ENCODE measurements at regions not wholly inside any gene's neighbourhood (a gene's known extent, or its start where the extent isn't known, plus 50 kb on each side); places are given as distances from the start of the nearest gene placed in this dataset.

DNA sequence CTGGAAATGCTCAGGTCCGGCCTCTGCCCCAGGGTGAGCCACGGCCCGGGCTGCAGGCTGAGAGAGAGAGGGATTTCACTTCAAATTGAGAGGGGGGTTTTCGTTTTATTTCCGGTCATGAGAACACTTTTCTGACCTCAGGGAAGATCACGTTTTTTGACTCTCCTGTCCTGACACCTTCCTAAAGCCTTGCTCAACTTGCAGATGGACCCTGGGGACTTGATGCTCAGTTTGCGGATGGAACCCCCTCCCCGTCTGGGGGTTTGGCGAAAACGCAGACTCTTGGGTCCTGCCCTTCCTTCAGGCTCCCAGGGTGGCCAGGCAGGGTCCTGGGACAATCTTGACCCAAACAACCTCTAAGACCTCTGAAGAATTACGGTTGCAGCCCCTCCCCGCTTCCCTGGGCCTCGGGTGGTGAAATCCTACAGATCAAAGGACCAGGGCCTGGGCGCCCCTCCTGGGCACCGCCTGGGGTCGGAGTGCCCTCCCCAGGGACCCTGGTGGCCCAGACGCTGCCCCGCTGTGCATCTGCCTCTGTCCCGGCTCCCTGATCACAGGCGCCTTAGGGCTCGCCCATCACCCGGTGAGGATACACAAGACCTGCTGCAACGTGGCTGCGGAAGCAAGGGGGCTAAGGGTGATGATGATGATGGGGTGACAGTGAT is 148.2 kb downstream of the ERMARD start:
- no peaks in the 10 kb centered on the region for H3K9me3 ChIP-seq (ENCODE audit: control insufficient read depth, low read length)
- intact Hi-C loops (cut with DNase I), result no loop called here
- no peak for DNase-seq
- 52% methylated on average over 24 of the region's 24 CpGs for WGBS
- no peaks in the 10 kb centered on the region for H3K4me1 ChIP-seq (ENCODE audit: control insufficient read depth, insufficient read depth, low read length)
- H3K4me3 ChIP-seq (ENCODE audit: low read length), result no peak overlapping the region
- ATAC-seq, result peak; percentile 6 to 35
- no peaks in the 10 kb centered on the region for H3K27me3 ChIP-seq (ENCODE audit: control insufficient read depth, insufficient read depth)
- H3K27ac ChIP-seq (ENCODE audit: low read length), result no peak overlapping the region

DNA sequence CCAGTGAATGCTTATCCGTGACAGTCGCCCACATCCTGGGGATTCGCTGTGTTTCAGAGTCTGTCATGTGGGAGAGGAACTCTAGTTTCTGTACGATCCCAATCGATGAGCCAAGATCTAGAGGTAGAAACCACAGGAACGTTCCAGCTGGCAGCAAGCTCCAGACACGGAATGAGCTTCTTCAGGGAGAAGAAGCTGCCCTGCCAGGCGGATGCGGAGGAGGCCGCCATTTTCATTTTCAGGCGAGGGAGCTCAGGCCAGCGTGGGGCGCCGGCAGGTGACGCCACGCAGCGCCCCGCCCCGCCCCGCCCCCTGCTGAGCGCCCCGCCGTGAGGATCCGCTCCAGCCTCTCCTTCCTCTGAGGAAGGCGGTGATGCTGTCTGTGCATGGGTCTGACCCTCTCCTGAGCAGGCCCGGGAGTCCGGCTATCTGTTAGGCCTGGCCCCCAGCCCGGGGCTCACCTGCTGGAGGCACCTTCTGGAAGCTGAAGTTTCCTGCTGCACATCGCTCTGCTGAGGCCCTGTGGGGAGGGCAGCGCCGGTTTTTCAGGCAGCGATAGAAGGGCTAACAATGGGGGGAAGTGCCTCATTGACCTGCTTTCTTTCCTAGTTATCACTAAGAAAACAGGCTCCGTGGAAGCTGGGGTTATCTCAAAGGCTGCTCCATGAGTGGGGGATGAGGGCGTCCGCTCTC is 147.5 kb downstream of the ERMARD start:
- Histone ChIP-seq H3K9me3 (ENCODE audit: control insufficient read depth, low read length) (no peaks in the 10 kb centered on the region), H3K27ac (ENCODE audit: low read length) (no peak overlapping the region), H3K4me1 (ENCODE audit: control insufficient read depth, insufficient read depth, low read length) (no peaks in the 10 kb centered on the region), H3K27me3 (ENCODE audit: control insufficient read depth, insufficient read depth) (no peaks in the 10 kb centered on the region), H3K4me3 (ENCODE audit: low read length) (no peak overlapping the region)
- ATAC-seq, result peak; percentile 83 to 94
- 49% methylated on average over 35 of the region's 35 CpGs for WGBS
- intact Hi-C loops (cut with DNase I), result no loop called here
- peak; percentile 48 to 78 (median 74) for DNase-seq

DNA sequence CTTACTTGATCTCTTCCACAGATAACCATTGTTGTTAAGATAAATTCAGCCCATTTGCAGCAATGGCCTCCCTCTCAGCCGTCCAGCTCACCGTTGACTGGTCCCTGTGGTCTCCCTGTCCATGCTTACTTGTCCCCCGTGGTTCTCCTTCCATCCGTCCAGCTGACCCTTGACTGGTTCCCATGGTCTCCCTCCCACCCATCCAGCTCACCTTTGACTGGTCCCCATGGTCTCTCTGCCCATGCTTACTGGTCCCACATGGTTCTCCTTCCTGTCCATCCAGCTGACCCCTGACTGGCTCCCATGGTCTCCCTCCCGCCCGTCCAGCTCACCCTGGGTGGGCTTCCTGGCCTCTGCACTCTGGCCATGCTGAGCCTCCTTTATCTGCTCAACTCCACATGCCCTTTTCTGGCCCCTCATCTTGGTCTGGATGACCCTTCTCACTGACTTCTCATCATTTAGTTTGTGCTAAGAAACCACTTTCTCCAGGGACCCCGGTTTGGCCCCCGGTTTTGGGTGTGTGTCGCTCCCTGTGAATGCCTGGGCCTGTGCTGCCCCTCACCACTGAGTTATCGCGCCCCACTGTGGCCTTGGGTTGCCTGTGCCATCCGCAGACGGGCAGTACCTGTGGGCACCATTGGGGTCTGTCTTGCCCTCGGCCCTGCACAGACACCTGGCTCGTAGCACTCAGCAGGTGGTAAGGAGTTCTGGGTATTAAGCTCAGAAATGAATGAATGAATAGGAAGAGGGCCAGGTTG is 146.4 kb downstream of the ERMARD start:
- H3K4me1 ChIP-seq (ENCODE audit: control insufficient read depth, insufficient read depth, low read length), result no peaks in the 10 kb centered on the region
- no peaks in the 10 kb centered on the region for H3K27me3 ChIP-seq (ENCODE audit: control insufficient read depth, insufficient read depth)
- ATAC-seq (no peak), DNase-seq (no peak)
- H3K4me3 ChIP-seq (ENCODE audit: low read length), result no peak overlapping the region
- intact Hi-C loops (cut with DNase I), result no loop called here
- H3K27ac ChIP-seq (ENCODE audit: low read length), result no peak overlapping the region
- no peaks in the 10 kb centered on the region for H3K9me3 ChIP-seq (ENCODE audit: control insufficient read depth, low read length)
- 94% methylated on average over 15 of the region's 15 CpGs for WGBS

DNA sequence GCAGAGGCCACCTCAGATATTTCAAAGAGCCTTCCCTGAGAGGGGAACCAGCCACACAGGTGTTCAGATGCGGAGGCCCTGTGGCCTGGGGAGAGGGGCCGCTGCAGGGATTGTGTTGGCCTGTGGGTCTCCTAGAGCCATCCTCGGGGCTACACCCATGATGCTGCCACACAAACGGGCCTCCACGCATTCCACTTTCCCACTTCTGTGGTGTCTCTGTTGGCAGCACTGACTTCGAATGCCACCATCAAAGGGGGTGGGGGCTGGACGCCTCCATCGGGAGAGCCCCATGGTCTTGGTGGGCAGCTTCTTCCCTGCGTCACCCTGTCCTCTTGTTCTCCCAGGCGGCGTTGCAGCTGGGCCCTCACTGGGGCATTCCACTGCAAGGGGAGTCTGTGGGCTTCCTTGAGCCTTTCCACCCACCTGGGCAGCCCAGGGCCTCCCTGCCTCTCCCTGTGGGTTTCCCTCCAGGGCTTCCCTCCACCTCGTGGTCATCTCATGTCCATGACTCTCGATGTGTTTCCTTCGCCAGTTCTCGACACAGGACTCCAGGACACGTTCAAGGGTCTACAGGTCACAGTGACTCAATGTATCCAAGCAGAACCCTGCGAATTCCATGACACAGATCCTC is 145.5 kb downstream of the ERMARD start:
- H3K4me1 ChIP-seq (ENCODE audit: control insufficient read depth, insufficient read depth, low read length), result no peaks in the 10 kb centered on the region
- H3K27me3 ChIP-seq (ENCODE audit: control insufficient read depth, insufficient read depth), result no peaks in the 10 kb centered on the region
- intact Hi-C loops (cut with DNase I), result no loop called here
- DNase-seq (no peak), ATAC-seq (no peak)
- WGBS, result 95% methylated on average over 17 of the region's 17 CpGs
- no peak overlapping the region for H3K27ac ChIP-seq (ENCODE audit: low read length)
- H3K9me3 ChIP-seq (ENCODE audit: control insufficient read depth, low read length), result no peaks in the 10 kb centered on the region
- H3K4me3 ChIP-seq (ENCODE audit: low read length), result no peak overlapping the region

DNA sequence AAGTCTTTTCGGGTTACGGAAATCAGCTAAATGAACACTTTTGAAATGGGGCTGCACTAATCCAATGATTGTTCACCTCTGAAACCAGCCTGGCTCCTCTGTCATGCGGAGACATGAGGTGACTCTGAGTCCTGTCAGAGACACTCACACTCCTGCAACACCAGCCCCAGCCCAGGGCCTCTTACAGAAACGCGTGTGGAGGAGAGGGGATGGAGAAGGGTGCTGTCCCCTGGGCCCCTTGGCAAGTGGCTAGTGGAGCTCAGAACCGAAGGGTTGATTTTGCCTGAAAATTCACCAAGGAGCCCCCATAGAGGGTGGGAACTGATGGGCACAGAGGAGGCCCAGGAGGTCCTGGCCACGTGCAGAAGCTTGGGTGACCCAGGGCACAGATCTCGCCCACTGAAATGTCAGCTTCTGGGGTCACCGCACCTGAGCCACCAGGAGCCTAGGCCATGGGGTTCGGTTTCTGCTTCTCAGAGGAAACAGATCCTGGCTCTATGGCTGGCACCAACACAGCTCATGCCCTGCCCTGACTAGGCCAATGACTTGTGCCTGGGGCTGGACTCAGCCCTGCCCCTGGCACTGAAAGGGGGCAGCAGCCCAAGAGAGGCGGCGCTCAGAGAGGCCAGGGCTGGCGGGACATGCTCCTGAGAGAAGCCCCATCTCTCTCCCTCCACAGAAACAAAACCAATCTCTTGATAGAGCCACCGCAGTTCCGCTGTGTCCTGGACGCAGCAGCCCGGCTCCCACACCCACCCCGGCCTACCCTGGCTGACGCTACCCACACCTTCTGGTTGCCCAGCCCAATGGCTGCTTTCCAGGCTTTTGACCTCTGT is 144.7 kb downstream of the ERMARD start:
- DNase-seq (no peak), ATAC-seq (no peak)
- intact Hi-C loops (cut with DNase I), result no loop called here
- H3K27me3 ChIP-seq (ENCODE audit: control insufficient read depth, insufficient read depth), result no peaks in the 10 kb centered on the region
- no peak overlapping the region for H3K4me3 ChIP-seq (ENCODE audit: low read length)
- WGBS, result 87% methylated on average over 19 of the region's 19 CpGs
- no peaks in the 10 kb centered on the region for H3K9me3 ChIP-seq (ENCODE audit: control insufficient read depth, low read length)
- no peaks in the 10 kb centered on the region for H3K4me1 ChIP-seq (ENCODE audit: control insufficient read depth, insufficient read depth, low read length)
- no peak overlapping the region for H3K27ac ChIP-seq (ENCODE audit: low read length)

DNA sequence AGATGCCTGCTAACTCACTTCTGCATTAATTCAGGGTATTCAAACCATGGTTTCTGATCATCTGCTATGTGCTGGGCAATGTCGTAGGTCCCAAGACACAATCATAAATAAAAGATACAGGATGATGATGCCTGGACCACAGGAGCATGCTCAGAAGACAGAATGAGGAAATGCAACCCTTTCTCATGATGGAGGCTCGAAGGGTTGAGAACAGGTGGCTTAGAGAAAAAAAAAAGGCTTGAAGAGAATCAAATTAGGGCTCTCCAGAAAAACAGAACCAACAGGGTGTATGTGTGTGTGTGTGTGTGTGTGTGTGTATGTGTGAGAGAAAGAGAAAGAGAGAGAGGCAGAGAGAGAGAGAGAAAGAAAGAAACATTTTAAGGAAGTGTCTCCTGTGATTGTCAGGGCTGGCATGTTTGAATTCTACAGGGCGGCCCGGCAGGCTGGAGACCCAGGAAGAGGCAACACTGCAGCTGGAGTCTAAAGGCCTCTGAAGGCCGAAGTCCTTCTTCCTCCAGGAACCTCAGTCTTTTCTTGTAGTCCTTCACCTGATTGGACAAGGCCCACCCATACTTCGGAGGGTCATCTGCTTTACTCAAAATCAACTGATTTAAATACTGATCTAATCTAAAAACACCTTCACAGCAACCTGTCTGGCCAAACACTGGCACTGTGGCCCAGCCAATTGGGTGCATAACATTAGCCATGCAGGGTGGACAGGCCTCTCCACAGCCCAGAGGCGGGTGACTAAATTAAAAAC is 143.8 kb downstream of the ERMARD start:
- DNase-seq (no peak), ATAC-seq (no peak)
- Histone ChIP-seq H3K4me3 (ENCODE audit: low read length) (no peak overlapping the region), H3K4me1 (ENCODE audit: control insufficient read depth, insufficient read depth, low read length) (no peaks in the 10 kb centered on the region), H3K27ac (ENCODE audit: low read length) (no peak overlapping the region), H3K9me3 (ENCODE audit: control insufficient read depth, low read length) (no peaks in the 10 kb centered on the region), H3K27me3 (ENCODE audit: control insufficient read depth, insufficient read depth) (no peaks in the 10 kb centered on the region)
- WGBS, result 83% methylated on average over 7 of the region's 7 CpGs
- intact Hi-C loops (cut with DNase I), result no loop called here

DNA sequence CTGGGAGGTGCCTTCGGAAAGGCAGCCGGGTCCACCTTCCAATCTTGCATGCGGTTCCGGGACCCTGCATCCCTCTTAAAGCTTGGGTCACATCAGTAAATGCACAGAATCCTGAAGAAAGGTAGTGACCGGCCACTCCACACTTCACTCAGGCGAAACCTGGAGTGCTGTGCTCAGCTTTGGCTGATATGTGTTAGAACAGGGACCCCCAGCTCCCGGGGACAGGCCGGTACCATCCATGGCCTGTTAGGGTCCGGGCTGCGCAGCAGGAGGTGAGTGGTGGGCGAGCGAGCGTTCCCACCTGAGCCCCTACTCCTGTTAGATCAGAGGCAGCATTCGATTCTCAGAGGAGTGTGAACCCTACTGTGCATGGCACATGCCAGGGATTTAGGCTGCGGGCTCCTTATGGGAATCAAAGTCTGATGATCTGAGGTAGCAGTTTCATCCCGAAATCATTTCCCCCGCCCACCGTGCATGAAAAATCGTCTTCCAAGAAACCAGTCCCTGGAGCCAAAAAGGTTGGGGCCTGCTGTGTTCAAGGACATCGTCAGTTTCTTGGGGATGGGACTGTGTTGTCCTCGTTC is 143.0 kb downstream of the ERMARD start:
- 92% methylated on average over 21 of the region's 21 CpGs for WGBS
- Histone ChIP-seq H3K27me3 (ENCODE audit: control insufficient read depth, insufficient read depth) (no peaks in the 10 kb centered on the region), H3K9me3 (ENCODE audit: control insufficient read depth, low read length) (no peaks in the 10 kb centered on the region), H3K4me3 (ENCODE audit: low read length) (no peak overlapping the region), H3K27ac (ENCODE audit: low read length) (no peak overlapping the region), H3K4me1 (ENCODE audit: control insufficient read depth, insufficient read depth, low read length) (no peaks in the 10 kb centered on the region)
- no peak for ATAC-seq
- intact Hi-C loops (cut with DNase I), result no loop called here
- DNase-seq, result no peak

DNA sequence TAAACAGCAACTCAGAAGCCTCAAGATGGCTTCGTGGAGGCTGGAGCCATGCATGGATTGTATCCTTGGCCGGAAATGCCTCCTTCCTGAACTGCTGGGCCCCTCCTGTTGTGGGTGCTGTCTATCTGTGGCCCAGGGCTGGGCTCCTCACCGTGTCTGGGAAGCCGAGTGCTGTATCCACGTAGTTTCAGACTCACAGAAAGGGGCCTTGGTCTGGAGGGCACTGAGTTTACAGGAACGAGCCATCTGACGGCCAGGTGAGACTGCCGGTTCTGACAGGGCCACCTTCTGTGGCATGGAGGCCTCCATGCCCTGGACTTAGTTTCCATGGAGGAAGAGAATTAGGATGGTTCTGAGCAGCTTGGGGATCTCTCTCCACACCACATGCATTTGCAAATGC is 142.2 kb downstream of the ERMARD start:
- Histone ChIP-seq H3K4me3 (ENCODE audit: low read length) (no peak overlapping the region), H3K9me3 (ENCODE audit: control insufficient read depth, low read length) (no peaks in the 10 kb centered on the region), H3K27ac (ENCODE audit: low read length) (no peak overlapping the region), H3K4me1 (ENCODE audit: control insufficient read depth, insufficient read depth, low read length) (no peaks in the 10 kb centered on the region), H3K27me3 (ENCODE audit: control insufficient read depth, insufficient read depth) (no peaks in the 10 kb centered on the region)
- intact Hi-C loops (cut with DNase I), result no loop called here
- DNase-seq (no peak), ATAC-seq (no peak)
- 77% methylated on average over 8 of the region's 8 CpGs for WGBS

DNA sequence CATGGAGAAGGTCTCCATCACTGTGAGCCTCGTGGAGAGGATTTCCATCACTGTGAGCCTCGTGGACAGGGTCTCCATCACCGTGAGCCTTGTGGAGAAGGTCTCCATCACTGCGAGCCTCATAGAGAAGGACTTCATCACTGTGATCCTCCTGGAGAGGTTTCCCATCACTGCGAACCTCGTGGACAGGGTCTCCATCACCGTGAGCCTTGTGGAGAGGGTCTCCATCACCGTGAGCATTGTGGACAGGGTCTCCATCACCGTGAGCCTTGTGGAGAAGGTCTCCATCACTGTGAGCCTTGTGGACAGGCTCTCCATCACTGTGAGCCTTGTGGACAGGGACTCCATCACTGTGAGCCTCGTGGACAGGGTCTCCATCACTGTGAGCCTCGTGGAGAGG is 140.4 kb downstream of the ERMARD start:
- WGBS, result 64% methylated on average over 11 of the region's 11 CpGs
- Histone ChIP-seq H3K4me1 (ENCODE audit: control insufficient read depth, insufficient read depth, low read length) (no peaks in the 10 kb centered on the region), H3K27me3 (ENCODE audit: control insufficient read depth, insufficient read depth) (no peaks in the 10 kb centered on the region), H3K4me3 (ENCODE audit: low read length) (no peak overlapping the region), H3K9me3 (ENCODE audit: control insufficient read depth, low read length) (no peaks in the 10 kb centered on the region), H3K27ac (ENCODE audit: low read length) (no peak overlapping the region)
- no peak for ATAC-seq
- no peak for DNase-seq
- intact Hi-C loops (cut with DNase I), result no loop called here

DNA sequence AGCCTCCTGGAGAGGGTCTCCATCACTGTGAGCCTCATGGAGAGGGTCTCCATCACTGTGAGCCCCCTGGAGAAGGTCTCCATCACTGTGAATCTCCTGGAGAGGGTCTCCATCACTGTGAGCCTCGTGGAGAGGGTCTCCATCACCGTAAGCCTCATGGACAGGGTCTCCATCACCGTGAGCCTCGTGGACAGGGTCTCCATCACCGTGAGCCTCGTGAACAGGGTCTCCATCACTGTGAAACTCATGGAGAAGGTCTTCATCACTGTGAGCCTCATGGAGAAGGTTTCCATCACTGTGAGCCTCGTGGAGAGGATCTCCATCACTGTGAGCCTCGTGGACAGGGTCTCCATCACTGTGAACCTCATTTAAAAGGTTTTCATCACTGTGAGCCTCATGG is 140.0 kb downstream of the ERMARD start:
- no peak for ATAC-seq
- intact Hi-C loops (cut with DNase I), result no loop called here
- H3K27me3 ChIP-seq (ENCODE audit: control insufficient read depth, insufficient read depth), result no peaks in the 10 kb centered on the region
- 72% methylated on average over 8 of the region's 8 CpGs for WGBS
- DNase-seq, result no peak
- no peaks in the 10 kb centered on the region for H3K4me1 ChIP-seq (ENCODE audit: control insufficient read depth, insufficient read depth, low read length)
- H3K27ac ChIP-seq (ENCODE audit: low read length), result no peak overlapping the region
- H3K4me3 ChIP-seq (ENCODE audit: low read length), result no peak overlapping the region
- no peaks in the 10 kb centered on the region for H3K9me3 ChIP-seq (ENCODE audit: control insufficient read depth, low read length)

Data from right cardiac atrium (tissue), 5 donors.